ENCODE measurements at regions not wholly inside any gene's neighbourhood (a gene's known extent, or its start where the extent isn't known, plus 50 kb on each side); places are given as distances from the start of the nearest gene placed in this dataset.

DNA sequence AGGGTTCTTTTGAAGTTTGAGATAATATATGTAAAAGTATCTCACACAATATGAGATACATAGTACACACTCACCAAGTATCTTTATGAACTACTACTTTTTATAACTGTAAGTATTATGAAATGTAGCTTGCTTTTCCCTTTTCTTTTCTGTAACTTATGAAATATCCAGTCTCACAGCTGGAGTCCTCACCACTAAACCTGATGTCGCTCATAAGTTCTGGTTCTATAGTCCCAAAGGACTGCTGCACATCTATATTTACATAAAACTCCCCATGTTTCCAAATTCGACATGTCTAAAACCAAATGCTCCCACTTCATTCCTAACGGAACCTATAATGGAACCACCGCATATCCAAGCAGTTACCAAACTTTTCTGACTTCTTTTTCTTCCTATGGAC lies 186.5 kb upstream of the SLC7A11 start:
- Histone ChIP-seq H3K27me3 (peaks cover 0 to 4% (median 0%) of the 10 kb centered on the region in 7 donors), H3K27ac (no peak overlapping the region), H3K9me3 (peaks cover 0 to 14% (median 0%) of the 10 kb centered on the region in 11 donors), H3K36me3 (no peaks in the 10 kb centered on the region), H3K4me3 (no peak overlapping the region), H3K4me1 (no peaks in the 10 kb centered on the region)
- intact Hi-C loops (cut with DNase I) = no loop called here
- no peak for DNase-seq
- no peak for ATAC-seq
- TF ChIP-seq CTCF (IDR thresholded peaks at IDR 0.05) = no peak
- 86 to 87% methylated on average over 4 of the region's 4 CpGs for WGBS, 2 donors

GRCh38 chr4:138426786-138427185 lies 184.6 kb upstream of the SLC7A11 start:
- Histone ChIP-seq H3K4me1 (no peaks in the 10 kb centered on the region), H3K36me3 (no peaks in the 10 kb centered on the region), H3K27ac (no peak overlapping the region), H3K27me3 (peaks cover 0 to 4% (median 0%) of the 10 kb centered on the region in 7 donors), H3K4me3 (no peak overlapping the region), H3K9me3 (no peaks in the 10 kb centered on the region)
- DNase-seq (no peak), ATAC-seq (no peak)
- 78 to 87% methylated on average over 1 of the region's 1 CpG for WGBS, 2 donors
- TF ChIP-seq CTCF (IDR thresholded peaks at IDR 0.05) = no peak
- intact Hi-C loops (cut with DNase I) = no loop called here

DNA sequence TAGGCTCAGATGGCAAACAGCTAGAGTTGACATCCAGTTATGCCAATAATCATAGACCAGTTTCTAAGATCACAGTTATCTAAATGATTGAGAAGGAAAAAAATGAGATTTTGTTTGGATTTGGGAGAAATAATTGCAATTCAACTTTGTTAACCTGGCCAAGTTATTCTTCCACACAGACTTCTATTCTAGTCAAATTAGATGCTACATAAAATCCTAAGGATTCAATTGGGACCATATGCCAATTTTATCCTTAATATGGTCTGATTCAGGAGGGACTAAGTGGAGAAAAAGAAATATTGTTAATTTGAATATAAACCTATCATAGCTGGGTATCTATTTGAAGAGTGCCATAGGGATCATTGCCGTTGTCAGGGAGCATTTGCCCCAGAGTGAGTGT lies 178.3 kb upstream of the SLC7A11 start:
- H3K9me3 ChIP-seq = no peaks in the 10 kb centered on the region
- no peaks in the 10 kb centered on the region for H3K36me3 ChIP-seq
- H3K4me1 ChIP-seq = no peaks in the 10 kb centered on the region
- H3K27ac ChIP-seq = no peak overlapping the region
- no peak for TF ChIP-seq CTCF (IDR thresholded peaks at IDR 0.05)
- intact Hi-C loops (cut with DNase I) = no loop called here
- H3K4me3 ChIP-seq = no peak overlapping the region
- DNase-seq (no peak), ATAC-seq (no peak)
- no peaks in the 10 kb centered on the region for H3K27me3 ChIP-seq
- whole genome bisulfite sequencing, 2 donors = 84 to 89% methylated on average over 1 of the region's 1 CpG

GRCh38 chr4:138414202-138414601 lies 172.1 kb upstream of the SLC7A11 start:
- ATAC-seq = no peak
- H3K36me3 ChIP-seq = no peaks in the 10 kb centered on the region
- no peak overlapping the region for H3K27ac ChIP-seq
- H3K9me3 ChIP-seq = no peaks in the 10 kb centered on the region
- H3K27me3 ChIP-seq = no peaks in the 10 kb centered on the region
- no peak for DNase-seq
- H3K4me3 ChIP-seq = no peak overlapping the region
- no peak for TF ChIP-seq CTCF (IDR thresholded peaks at IDR 0.05)
- H3K4me1 ChIP-seq = no peaks in the 10 kb centered on the region
- intact Hi-C loops (cut with DNase I) = loop anchor here in 1 of 10 donors (10.0 kb wide), 1 partner anchor 261 kb away; no protein-coding TSS in a partner anchor
- WGBS, 2 donors = 87 to 88% methylated on average over 1 of the region's 1 CpG

All from heart right ventricle (tissue), 16 donors.